ENCODE measurements at regions not wholly inside any gene's neighbourhood (a gene's known extent, or its start where the extent isn't known, plus 50 kb on each side); places are given as distances from the start of the nearest gene placed in this dataset.
"Not testable (repeated sequence)": the region's sequence is repeated elsewhere in the genome, so short reads cannot be mapped to it uniquely, and the experiment has no call there.

- DNase-seq; H3K9me3 ChIP-seq (ENCODE audit: control insufficient read depth in 2 of 2, insufficient read depth in 1 of 2, low read depth in 1 of 2, low read length in 1 of 2); H3K27ac ChIP-seq (ENCODE audit: low read depth in 1 of 3, low read length in 2 of 3); H3K36me3 ChIP-seq (ENCODE audit: control insufficient read depth in 3 of 3, insufficient read depth in 2 of 3, low read depth in 1 of 3, low read length in 3 of 3); H3K4me1 ChIP-seq (ENCODE audit: control insufficient read depth in 3 of 3, insufficient read depth in 2 of 3, low read depth in 1 of 3, low read length in 2 of 3); H3K27me3 ChIP-seq (ENCODE audit: control insufficient read depth in 3 of 3, insufficient read depth in 3 of 3, low read length in 3 of 3); FAIRE-seq; H3K4me3 ChIP-seq (ENCODE audit: low read depth in 1 of 3, low read length in 3 of 3): not testable (repeated sequence)
- 71 to 95% methylated on average over 1 to 2 of the region's 2 CpGs; no CpG with 5 or more reads in 1 of the 3 donors for WGBS, 3 donors
These were observed 576.8 kb upstream of the TLE4 start for GRCh38 chr9:78994974-78995373.

GRCh38 chr9:78997296-78997695, 574.5 kb upstream of the TLE4 start:
- Histone ChIP-seq H3K4me3 (ENCODE audit: low read depth in 1 of 3, low read length in 3 of 3) (no peak overlapping the region), H3K27ac (ENCODE audit: low read depth in 1 of 3, low read length in 2 of 3) (no peak overlapping the region), H3K9me3 (ENCODE audit: control insufficient read depth in 2 of 2, insufficient read depth in 1 of 2, low read depth in 1 of 2, low read length in 1 of 2) (no peaks in the 10 kb centered on the region), H3K36me3 (ENCODE audit: control insufficient read depth in 3 of 3, insufficient read depth in 2 of 3, low read depth in 1 of 3, low read length in 3 of 3) (no peaks in the 10 kb centered on the region), H3K4me1 (ENCODE audit: control insufficient read depth in 3 of 3, insufficient read depth in 2 of 3, low read depth in 1 of 3, low read length in 2 of 3) (no peaks in the 10 kb centered on the region), H3K27me3 (ENCODE audit: control insufficient read depth in 3 of 3, insufficient read depth in 3 of 3, low read length in 3 of 3) (no peaks in the 10 kb centered on the region)
- FAIRE-seq (no peak), DNase-seq (no peak)

GRCh38 chr9:79000230-79001002, 571.3 kb upstream of the TLE4 start:
- Histone ChIP-seq H3K36me3 (ENCODE audit: control insufficient read depth in 3 of 3, insufficient read depth in 2 of 3, low read depth in 1 of 3, low read length in 3 of 3) (no peaks in the 10 kb centered on the region), H3K27me3 (ENCODE audit: control insufficient read depth in 3 of 3, insufficient read depth in 3 of 3, low read length in 3 of 3) (no peaks in the 10 kb centered on the region), H3K9me3 (ENCODE audit: control insufficient read depth in 2 of 2, insufficient read depth in 1 of 2, low read depth in 1 of 2, low read length in 1 of 2) (no peaks in the 10 kb centered on the region), H3K27ac (ENCODE audit: low read depth in 1 of 3, low read length in 2 of 3) (no peak overlapping the region), H3K4me3 (ENCODE audit: low read depth in 1 of 3, low read length in 3 of 3) (no peak overlapping the region), H3K4me1 (ENCODE audit: control insufficient read depth in 3 of 3, insufficient read depth in 2 of 3, low read depth in 1 of 3, low read length in 2 of 3) (no peaks in the 10 kb centered on the region)
- 67 to 82% (median 69%) methylated on average over 4 of the region's 4 CpGs for WGBS, 3 donors
- DNase-seq (no peak), FAIRE-seq (no peak)

- no peak for FAIRE-seq
- H3K36me3 ChIP-seq (ENCODE audit: control insufficient read depth in 3 of 3, insufficient read depth in 2 of 3, low read depth in 1 of 3, low read length in 3 of 3) = no peaks in the 10 kb centered on the region
- no peaks in the 10 kb centered on the region for H3K27me3 ChIP-seq (ENCODE audit: control insufficient read depth in 3 of 3, insufficient read depth in 3 of 3, low read length in 3 of 3)
- H3K4me3 ChIP-seq (ENCODE audit: low read depth in 1 of 3, low read length in 3 of 3) = no peak overlapping the region
- no peaks in the 10 kb centered on the region for H3K9me3 ChIP-seq (ENCODE audit: control insufficient read depth in 2 of 2, insufficient read depth in 1 of 2, low read depth in 1 of 2, low read length in 1 of 2)
- DNase-seq = no peak
- 76 to 87% (median 84%) methylated on average over 2 of the region's 2 CpGs for WGBS, 3 donors
- no peak overlapping the region for H3K27ac ChIP-seq (ENCODE audit: low read depth in 1 of 3, low read length in 2 of 3)
- no peaks in the 10 kb centered on the region for H3K4me1 ChIP-seq (ENCODE audit: control insufficient read depth in 3 of 3, insufficient read depth in 2 of 3, low read depth in 1 of 3, low read length in 2 of 3)
These were observed 570.8 kb upstream of the TLE4 start for GRCh38 chr9:79001012-79001411.

- Histone ChIP-seq H3K4me1 (ENCODE audit: control insufficient read depth in 3 of 3, insufficient read depth in 2 of 3, low read depth in 1 of 3, low read length in 2 of 3) (no peaks in the 10 kb centered on the region), H3K27me3 (ENCODE audit: control insufficient read depth in 3 of 3, insufficient read depth in 3 of 3, low read length in 3 of 3) (no peaks in the 10 kb centered on the region), H3K27ac (ENCODE audit: low read depth in 1 of 3, low read length in 2 of 3) (no peak overlapping the region), H3K9me3 (ENCODE audit: control insufficient read depth in 2 of 2, insufficient read depth in 1 of 2, low read depth in 1 of 2, low read length in 1 of 2) (no peaks in the 10 kb centered on the region), H3K36me3 (ENCODE audit: control insufficient read depth in 3 of 3, insufficient read depth in 2 of 3, low read depth in 1 of 3, low read length in 3 of 3) (no peaks in the 10 kb centered on the region), H3K4me3 (ENCODE audit: low read depth in 1 of 3, low read length in 3 of 3) (no peak overlapping the region)
- FAIRE-seq (no peak), DNase-seq (no peak)
- 92 to 98% (median 94%) methylated on average over 2 of the region's 2 CpGs for WGBS, 3 donors
These were observed 568.3 kb upstream of the TLE4 start for GRCh38 chr9:79003514-79003913.

GRCh38 chr9:79004032-79004431, 567.7 kb upstream of the TLE4 start:
- no peaks in the 10 kb centered on the region for H3K4me1 ChIP-seq (ENCODE audit: control insufficient read depth in 3 of 3, insufficient read depth in 2 of 3, low read depth in 1 of 3, low read length in 2 of 3)
- FAIRE-seq (no peak), DNase-seq (no peak)
- no peak overlapping the region for H3K27ac ChIP-seq (ENCODE audit: low read depth in 1 of 3, low read length in 2 of 3)
- H3K36me3 ChIP-seq (ENCODE audit: control insufficient read depth in 3 of 3, insufficient read depth in 2 of 3, low read depth in 1 of 3, low read length in 3 of 3) = no peaks in the 10 kb centered on the region
- no peak overlapping the region for H3K4me3 ChIP-seq (ENCODE audit: low read depth in 1 of 3, low read length in 3 of 3)
- WGBS, 3 donors = 88 to 93% (median 90%) methylated on average over 4 of the region's 4 CpGs
- no peaks in the 10 kb centered on the region for H3K9me3 ChIP-seq (ENCODE audit: control insufficient read depth in 2 of 2, insufficient read depth in 1 of 2, low read depth in 1 of 2, low read length in 1 of 2)
- no peaks in the 10 kb centered on the region for H3K27me3 ChIP-seq (ENCODE audit: control insufficient read depth in 3 of 3, insufficient read depth in 3 of 3, low read length in 3 of 3)

GRCh38 chr9:79006546-79006945, 565.2 kb upstream of the TLE4 start:
- WGBS, 3 donors = 77 to 83% (median 78%) methylated on average over 4 of the region's 4 CpGs

GRCh38 chr9:79007701-79008483, 563.9 kb upstream of the TLE4 start:
- WGBS, 3 donors = 73 to 84% (median 77%) methylated on average over 8 of the region's 8 CpGs
- FAIRE-seq = no peak
- no peaks in the 10 kb centered on the region for H3K36me3 ChIP-seq (ENCODE audit: control insufficient read depth in 3 of 3, insufficient read depth in 2 of 3, low read depth in 1 of 3, low read length in 3 of 3)
- H3K27ac ChIP-seq (ENCODE audit: low read depth in 1 of 3, low read length in 2 of 3) = no peak overlapping the region
- H3K4me1 ChIP-seq (ENCODE audit: control insufficient read depth in 3 of 3, insufficient read depth in 2 of 3, low read depth in 1 of 3, low read length in 2 of 3) = no peaks in the 10 kb centered on the region
- no peaks in the 10 kb centered on the region for H3K9me3 ChIP-seq (ENCODE audit: control insufficient read depth in 2 of 2, insufficient read depth in 1 of 2, low read depth in 1 of 2, low read length in 1 of 2)
- H3K4me3 ChIP-seq (ENCODE audit: low read depth in 1 of 3, low read length in 3 of 3) = no peak overlapping the region
- DNase-seq = no peak
- H3K27me3 ChIP-seq (ENCODE audit: control insufficient read depth in 3 of 3, insufficient read depth in 3 of 3, low read length in 3 of 3) = no peaks in the 10 kb centered on the region

More at GRCh38 chr9:79006546-79006945, 565.2 kb upstream of the TLE4 start:
- H3K36me3 ChIP-seq (ENCODE audit: control insufficient read depth in 3 of 3, insufficient read depth in 2 of 3, low read depth in 1 of 3, low read length in 3 of 3) = no peaks in the 10 kb centered on the region
- no peak overlapping the region for H3K27ac ChIP-seq (ENCODE audit: low read depth in 1 of 3, low read length in 2 of 3)
- no peaks in the 10 kb centered on the region for H3K27me3 ChIP-seq (ENCODE audit: control insufficient read depth in 3 of 3, insufficient read depth in 3 of 3, low read length in 3 of 3)
- no peak overlapping the region for H3K4me3 ChIP-seq (ENCODE audit: low read depth in 1 of 3, low read length in 3 of 3)
- no peaks in the 10 kb centered on the region for H3K9me3 ChIP-seq (ENCODE audit: control insufficient read depth in 2 of 2, insufficient read depth in 1 of 2, low read depth in 1 of 2, low read length in 1 of 2)
- no peak for FAIRE-seq
- no peaks in the 10 kb centered on the region for H3K4me1 ChIP-seq (ENCODE audit: control insufficient read depth in 3 of 3, insufficient read depth in 2 of 3, low read depth in 1 of 3, low read length in 2 of 3)
- DNase-seq = no peak

Data from small intestine (tissue), 7 donors.